ENCODE measurements at regions not wholly inside any gene's neighbourhood (a gene's known extent, or its start where the extent isn't known, plus 50 kb on each side); places are given as distances from the start of the nearest gene placed in this dataset.
A peak's percentile ranks its signal among the peaks of the same experiment; 100 is the strongest.

DNA sequence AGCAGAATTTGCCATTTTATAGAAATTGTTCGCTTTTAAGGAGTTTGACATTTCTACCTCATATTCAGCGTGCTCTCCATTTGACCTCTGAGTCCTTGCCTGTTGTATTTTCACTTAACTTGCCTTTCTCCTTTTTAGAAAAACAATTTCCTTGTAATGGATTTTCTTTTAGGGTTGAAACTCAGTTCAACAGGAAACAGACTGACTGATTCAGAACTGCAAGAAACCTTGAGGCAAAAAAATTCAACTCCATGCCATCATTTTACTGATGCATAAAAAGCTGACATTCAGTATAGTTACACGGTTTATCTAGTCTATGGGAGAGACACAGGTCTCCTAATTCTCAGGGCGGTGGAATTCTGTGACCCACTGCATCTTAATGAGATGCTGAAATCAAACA, 59.8 kb downstream of the MRPS30 start:
- no peak for DNase-seq (ENCODE audit: low read depth in 2 of 3, low spot score in 1 of 3)

DNA sequence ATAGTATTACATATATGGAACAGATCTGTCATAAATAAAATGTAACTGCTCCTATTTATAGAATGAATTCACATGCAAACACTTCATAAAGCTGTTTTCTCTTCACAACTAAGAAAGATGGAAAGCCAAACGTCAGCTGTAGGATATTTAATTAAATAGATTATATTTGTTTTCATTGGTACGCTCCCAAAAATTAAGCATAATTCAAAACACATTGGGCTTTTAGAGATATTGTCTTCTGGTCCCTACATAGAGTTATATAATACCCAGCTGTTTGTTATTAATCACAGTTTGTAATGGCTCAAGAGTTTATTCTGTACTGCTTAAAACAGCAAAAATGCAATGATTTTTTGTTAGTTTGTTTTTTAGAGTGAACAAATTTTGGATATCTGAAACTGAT, 61.2 kb downstream of the MRPS30 start:
- no peak for DNase-seq (ENCODE audit: low read depth in 2 of 3, low spot score in 1 of 3)

DNA sequence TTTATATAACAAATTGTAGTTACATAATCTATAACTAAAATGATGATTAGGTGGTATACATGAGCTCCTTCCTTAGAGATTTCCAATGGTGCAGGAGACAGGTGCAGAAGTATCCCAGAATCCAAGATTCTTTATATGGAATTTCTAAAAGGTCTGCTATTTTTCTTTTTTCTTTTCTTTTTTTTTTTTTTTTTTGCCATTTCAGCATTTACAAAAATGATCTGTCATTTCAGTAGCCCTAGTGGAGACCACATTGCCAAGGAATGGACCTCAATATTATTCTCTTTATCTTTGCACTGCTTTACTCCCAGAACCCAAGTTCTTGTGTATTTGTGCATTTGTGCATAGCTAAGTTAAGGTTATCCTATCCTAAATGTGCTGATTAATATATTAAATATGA, 61.7 kb downstream of the MRPS30 start:
- no peak for DNase-seq (ENCODE audit: low read depth in 2 of 3, low spot score in 1 of 3)

DNA sequence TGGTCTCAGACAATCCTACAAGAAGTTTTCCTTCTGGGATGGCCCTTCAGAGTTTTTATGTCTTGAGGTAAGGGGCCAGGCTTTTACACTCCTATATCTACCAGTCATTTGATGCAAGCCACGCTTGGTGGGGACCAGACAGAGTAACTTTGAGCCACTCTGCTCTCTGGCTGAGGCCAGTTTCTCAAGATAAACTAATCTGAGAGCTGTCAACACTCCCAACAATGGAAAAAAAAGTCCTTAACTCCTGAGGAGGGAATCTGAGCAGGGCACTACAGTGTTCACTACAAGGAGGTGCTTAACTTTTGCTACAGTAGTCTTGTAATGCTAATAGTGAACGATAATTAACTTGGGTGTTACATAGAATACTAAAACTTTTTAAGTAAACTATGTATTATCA, 62.7 kb downstream of the MRPS30 start:
- no peak for DNase-seq (ENCODE audit: low read depth in 2 of 3, low spot score in 1 of 3)

DNA sequence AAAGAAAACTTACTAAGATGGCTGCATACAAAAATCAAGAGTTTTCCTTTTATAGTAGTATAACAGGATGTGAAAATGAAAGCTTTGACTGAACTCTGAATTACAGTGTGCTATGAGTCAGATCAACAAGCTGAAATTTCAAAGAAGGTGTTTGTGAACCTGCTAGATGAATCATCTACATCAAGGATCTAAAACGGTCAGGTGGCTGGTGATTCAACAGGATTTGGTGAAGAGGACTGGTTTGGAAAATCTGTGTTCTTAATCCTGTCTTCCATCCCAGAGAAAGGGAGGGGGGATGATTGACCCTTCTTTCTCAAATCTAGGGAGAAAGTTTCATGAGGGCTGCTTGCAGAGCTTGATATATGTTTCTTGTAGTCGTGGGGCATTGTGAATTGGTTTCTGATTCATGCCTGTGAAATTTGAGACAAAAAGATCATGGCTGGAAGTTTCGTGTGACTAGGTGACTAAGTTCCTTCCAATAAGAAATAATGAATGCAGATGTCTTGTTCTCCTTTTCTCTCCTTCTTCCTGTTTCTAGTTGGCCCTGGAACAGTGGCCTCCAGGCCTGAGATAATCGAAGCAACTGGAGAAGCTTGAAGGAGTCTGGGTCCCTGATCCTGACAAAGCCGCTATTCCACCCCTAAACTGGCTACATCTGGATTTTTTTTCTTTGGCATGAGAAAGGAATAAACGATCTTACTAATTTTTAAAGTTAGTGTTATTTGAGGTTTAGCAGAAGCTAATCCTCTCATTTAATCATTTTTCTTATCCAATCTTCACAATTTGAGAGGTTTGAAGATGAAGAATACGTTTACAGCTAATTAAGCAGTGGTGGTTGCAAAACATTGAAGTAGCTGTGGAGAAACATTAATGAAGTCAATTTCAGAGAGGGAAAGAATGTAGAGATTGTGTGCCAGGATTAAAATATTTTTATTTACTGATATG, 67.2 kb downstream of the MRPS30 start:
- DNase-seq (ENCODE audit: low read depth in 2 of 3, low spot score in 1 of 3), result peak in 1 of 3 donors; percentile 29

DNA sequence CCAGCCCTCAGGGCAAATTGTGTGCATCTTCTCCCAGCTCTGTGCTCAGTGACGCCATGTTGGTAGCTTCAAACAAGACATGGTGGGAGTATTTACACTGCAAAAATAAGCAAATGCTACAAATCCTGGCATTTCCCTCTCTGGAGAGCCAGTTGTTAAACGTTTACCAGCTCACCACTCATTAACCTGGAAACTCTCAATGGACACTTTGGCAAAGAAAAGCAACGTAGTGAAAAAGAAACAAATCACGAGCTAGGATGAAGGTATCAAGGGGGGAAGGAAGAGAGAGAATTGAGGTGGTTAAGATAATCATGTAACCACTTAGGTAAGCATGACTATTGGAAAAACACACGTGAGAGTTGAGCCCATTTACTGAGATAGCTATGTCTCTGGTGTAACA, 72.5 kb downstream of the MRPS30 start:
- DNase-seq (ENCODE audit: low read depth in 2 of 3, low spot score in 1 of 3), result no peak

DNA sequence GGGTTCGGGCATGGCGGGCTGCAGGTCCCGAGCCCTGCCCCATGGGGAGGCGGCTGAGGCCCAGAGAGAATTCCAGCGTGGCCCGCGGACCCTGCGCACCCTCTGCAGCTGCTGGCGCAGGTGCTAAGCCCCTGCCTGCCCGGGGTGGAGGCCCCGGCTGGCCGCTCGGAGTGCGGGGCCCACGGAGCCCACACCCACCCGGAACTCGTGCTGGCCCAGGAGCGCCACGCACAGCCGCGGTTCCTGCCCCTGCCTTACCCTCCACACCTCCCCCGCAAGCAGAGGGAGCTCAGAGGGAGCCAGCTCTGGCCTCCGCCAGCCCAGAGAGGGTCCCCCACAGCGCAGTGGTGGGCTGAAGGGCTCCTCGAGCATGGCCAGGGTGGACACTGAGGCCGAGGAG, 75.3 kb downstream of the MRPS30 start:
- DNase-seq (ENCODE audit: low read depth in 2 of 3, low spot score in 1 of 3), result no peak

DNA sequence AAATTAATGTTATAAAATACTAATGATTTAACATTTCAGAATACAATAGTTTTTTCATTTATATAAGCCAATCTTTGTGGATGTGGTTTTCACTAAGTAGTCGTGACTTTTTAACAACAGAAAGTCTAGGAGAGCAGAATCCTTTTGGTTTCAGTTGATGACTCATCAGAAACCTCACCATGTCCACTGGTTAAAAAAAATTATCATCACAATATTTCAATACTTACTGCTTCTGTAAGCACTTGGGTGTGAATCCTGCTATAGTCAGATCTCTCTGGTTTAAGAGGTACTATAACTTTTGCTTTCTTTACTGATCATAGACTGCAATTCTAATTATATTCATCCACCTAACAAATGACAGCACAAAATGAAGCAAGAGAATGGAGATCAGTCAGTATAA, 77.2 kb downstream of the MRPS30 start:
- no peak for DNase-seq (ENCODE audit: low read depth in 2 of 3, low spot score in 1 of 3)

DNA sequence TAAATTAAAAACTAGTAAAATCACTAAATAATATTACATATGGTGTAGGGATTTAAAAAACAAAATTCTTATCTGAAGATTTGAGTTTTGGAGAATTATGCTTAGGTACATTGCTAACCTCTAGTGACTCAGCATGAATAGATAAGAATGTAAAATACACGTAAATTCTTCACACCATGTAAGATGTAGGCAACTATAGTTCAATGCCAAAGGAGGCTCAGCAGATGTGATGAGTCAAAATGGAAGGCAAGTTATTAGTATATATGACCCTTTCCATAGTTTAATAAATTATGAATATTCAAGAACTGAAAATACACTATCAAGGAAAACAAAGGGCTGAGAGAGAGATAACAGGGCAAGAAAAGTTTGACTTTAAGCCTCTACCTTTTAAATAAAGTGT, 79.0 kb downstream of the MRPS30 start:
- DNase-seq (ENCODE audit: low read depth in 2 of 3, low spot score in 1 of 3), result no peak

DNA sequence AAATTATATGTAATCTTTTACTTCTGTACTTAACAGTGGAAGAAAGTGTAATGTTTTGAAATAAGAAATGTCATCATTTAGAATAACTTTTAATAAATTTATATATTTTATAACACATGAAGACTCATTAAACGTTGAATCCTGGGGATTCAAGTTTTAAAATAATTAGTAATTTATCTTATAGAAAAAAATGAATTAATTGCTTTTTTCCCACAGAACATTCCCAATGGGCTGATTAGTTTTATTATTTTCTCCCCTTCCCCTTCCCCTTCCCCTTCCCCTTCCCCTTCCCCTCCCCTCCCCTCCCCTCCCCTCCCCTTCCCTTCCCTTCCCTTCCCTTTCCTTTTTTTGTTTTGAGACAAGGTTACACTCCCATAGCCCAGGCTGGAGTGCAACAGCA, 79.7 kb downstream of the MRPS30 start:
- DNase-seq (ENCODE audit: low read depth in 2 of 3, low spot score in 1 of 3), result no peak

DNA sequence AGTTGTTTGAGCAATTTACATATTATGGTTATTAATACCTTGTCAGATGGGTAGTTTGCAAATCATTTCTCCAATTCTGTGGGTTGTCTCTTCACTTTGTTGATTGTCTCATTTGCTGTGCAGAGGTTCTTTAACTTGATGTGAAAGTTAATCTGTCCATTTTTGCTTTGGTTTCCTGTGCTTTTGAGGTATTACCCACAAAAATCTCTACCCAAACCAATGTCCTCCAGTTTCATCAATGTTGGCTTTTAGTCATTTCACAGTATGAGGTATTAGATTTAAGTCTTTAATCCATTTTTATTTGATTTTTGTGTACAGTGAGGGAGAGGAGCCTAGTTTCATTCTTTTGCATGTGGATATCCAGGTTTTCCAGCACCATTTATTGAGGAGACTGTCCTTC, 82.4 kb downstream of the MRPS30 start:
- no peak for DNase-seq (ENCODE audit: low read depth in 2 of 3, low spot score in 1 of 3)

DNA sequence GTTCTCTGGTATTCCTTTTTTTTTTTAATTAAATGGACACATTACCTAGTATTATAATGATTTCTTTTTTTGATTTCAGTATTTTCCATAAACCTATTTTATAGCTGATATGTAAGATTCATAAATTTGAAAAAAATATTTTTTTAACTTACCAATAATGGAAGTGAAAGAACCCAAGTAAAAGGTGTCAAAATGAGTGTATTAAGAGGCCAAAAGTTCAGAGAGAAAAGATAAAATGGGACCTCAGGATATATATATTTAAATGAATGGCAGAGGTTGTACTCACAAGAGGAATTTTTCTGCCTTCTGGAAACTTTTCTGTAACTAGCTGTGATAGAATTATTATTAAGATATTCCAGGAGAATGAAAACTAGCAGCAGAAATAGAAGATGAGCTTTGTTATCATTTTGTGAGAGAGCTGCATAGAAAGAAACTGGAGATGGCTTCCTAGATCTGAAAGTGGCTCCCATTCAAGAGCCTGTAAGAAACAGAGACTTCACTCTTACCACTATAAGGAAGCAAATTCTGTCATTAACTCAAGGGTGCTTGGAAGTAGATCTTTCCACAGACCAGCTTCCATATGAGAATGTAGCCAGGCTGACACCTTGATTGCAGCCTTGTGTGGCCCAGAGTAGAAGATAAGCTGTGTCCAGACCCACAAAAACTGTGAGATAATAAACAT, 91.7 kb downstream of the MRPS30 start:
- no peak for DNase-seq (ENCODE audit: low read depth in 2 of 3, low spot score in 1 of 3)

DNA sequence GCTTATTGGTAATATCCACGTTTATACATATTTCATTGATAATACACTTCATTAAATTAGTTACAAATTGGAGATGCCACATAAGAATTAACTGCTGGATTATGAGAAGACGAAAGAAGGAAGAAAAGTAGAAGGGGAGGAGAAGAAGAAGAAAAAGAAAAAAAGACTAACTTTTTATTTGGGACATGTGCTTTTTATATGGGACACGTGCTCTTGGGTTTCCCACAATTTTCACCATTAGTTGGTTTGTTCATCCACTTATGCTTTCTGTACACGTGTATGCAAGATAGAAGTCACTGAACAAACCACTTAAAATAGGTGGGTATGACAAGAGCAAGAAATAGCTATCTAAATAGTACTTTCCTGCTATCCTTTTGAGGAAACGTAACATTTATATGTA, 98.6 kb downstream of the MRPS30 start:
- no peak for DNase-seq (ENCODE audit: low read depth in 2 of 3, low spot score in 1 of 3)

DNA sequence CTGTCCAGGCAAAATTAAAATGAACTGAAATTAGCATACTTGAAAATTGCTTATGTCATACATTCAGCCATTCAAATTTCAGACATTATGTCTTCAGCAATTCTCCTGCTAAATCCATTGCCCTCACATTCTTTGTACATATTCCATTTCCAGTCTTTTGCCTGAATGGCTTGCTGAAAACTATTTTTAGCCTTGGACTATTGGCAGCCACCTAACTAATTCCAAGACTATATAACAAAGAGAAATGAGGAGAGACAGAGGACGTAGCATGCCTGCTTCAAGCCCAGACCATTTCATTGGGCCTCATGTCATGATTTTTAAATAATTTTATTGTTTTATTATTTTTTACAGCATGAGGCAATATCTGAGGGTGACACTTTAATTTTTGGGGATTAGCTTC, 100.3 kb downstream of the MRPS30 start:
- no peak for DNase-seq (ENCODE audit: low read depth in 2 of 3, low spot score in 1 of 3)

DNA sequence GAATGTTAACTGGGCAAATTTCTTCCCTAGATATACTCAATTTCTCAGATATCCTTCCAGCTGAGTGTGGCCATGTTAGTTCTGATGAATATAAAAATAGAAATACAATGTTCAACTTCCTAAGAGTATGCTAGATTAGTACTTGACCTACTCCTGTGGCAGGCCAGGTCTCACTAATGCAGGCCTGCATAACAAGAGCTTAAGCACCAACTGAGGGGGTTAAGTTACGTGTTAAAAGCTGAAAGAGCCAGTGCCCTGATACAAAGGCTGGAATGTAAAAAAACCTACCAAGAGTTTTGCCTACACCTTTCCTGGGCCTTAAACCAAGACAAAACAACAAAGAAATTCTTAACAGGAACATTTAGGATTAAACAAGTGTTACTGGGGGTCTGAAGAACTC, 102.8 kb downstream of the MRPS30 start:
- no peak for DNase-seq (ENCODE audit: low read depth in 2 of 3, low spot score in 1 of 3)

DNA sequence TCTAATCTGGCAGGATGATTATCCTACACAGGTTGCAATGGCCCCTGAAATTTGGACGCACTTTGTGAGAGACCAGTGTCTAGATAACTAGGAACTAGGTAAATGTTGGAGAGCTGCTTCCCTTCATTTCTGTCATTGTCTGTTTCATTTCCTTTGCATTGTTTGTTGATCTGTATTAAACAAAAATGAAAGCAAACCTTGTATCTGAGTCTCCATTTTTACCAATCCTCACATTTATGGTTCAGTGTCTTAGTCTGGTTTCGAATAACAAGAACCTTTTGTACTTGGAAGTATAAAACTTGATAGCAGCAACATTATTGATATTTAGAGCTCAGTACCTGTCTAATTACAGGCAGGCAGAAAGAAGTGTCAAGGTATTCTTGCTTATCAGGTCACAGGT, 105.5 kb downstream of the MRPS30 start:
- no peak for DNase-seq (ENCODE audit: low read depth in 2 of 3, low spot score in 1 of 3)

DNA sequence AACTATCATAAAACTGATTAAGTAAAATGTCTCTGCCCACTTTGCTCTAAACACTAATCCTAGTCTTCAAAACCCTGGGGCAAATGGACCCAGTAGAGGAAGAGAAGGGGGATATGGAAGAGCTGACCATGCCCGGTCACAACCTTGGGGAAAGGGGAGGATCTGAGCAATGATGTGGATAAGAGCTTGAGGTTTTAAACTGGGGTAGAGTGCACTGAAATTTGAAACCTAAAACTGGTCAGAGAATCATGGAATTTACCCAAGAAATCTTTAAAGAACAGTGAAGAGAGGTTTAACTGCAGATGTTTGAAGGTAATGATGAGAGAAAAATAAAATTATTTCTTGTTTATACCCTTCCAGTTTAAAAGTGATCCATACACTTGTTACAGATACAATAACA, 110.8 kb downstream of the MRPS30 start:
- no peak for DNase-seq (ENCODE audit: low read depth in 2 of 3, low spot score in 1 of 3)

DNA sequence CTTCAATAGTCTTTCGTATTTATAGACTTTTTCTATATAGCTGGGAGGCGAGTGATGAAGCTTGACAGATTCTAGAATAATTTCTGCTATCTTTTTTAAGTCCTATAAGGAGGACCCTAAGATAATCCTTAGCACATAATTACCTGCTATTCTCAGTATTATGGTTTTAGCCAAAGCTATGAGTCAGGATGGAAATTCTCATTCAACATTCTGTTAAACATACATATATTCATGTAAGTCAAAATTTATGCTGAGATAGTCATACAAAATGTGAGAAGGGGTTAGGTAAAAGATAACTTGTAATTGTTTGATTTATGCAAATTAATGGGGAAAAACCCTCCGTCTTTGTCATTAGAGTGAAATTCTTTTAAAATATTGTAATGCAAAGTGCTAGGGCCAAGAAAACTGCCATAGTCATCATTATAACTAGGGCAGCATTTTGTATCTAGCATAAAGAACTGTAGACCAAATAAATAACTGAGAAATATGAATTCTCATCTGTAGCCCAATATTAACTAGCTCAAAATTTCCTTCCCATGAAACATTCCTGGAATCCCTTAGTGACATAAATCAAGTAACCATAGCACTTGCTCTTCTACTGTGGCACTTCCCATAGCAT, 118.5 kb downstream of the MRPS30 start:
- no peak for DNase-seq (ENCODE audit: low read depth in 2 of 3, low spot score in 1 of 3)

DNA sequence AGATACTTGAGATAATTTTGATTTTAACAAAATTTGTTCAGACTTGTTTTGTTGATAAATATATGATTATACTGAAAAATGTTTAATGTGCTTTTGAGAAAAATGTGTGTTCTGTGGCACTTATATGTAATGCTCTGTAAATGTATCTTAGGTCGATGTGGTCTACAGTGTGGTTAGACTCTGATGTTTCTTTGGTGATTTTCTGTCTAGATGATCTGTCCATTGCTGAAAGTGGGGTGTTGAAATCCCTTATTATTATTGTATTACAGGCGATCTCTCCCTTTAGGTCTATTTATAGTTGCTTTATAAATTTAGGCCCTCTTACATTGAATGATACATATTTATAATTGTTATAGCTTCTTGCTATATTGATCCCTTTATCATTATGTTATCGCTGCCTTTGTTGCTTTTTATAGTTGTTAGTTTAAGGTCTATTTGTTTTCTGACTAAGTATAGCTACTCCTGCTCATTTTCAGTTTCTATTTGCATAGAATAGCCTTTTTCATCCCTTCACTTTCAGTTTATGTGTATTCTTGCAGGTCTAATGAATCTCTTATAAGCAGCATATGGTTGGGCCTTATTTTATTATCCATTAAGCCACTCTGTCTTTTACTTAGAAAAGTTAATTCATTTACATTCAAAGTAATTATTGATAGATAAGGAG, 124.3 kb downstream of the MRPS30 start:
- DNase-seq (ENCODE audit: low read depth in 2 of 3, low spot score in 1 of 3), result no peak

DNA sequence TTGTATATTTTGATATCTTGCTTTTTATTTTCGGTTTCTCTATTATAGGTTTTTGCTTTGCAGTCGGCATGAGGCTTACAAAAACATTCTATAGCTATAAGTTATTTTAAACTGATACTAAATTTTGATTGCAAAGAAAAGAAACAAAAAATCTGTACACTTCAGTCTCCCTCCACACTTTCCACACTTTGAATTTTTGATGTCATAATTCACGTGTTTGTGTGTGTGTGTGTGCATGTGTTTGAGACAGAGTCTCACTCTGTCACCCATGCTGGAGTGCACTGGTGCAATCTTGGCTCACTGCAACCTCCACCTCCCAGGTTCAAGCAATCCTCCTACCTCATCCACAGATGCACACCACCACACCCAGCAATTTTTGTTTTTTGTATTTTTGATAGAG, 124.9 kb downstream of the MRPS30 start:
- DNase-seq (ENCODE audit: low read depth in 2 of 3, low spot score in 1 of 3), result no peak

DNA sequence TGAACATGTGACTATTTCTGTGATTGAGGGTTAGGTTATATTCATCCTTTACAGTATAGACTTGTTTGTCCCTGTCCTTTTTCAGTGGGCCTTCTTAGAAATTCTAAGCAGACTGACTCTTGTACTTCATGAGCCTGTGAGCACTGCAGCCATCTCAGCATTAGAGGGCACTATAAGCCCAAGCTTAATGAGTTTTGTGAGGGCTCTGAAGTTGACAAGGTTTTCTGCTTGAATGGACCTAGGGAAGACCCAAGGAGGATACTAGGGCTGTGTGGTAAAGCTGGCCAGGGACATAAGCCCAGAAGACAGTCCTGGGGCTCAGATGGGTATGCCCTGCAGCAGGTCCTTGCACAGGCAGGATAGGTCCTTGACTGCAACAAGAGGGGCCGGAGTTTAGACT, 126.5 kb downstream of the MRPS30 start:
- DNase-seq (ENCODE audit: low read depth in 2 of 3, low spot score in 1 of 3), result no peak

DNA sequence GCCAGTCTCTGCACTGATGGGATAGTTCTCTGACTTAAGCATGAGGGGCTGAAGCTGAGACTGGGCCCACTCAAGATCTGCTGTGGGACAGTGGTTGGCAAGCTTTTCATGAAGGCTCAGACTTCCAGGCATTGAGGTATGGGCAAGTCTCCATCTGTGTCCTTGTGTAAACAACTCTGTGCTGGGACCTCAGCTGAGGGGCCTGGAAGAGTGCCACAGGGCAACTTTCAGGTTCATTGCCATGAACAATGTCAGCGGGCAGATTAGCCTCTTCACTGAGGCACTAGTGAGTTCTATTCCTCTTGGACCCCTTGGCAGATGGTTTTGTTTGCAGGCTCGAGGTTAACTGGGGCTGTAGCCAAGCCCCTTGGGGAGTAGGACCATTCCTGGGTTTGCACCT, 127.1 kb downstream of the MRPS30 start:
- no peak for DNase-seq (ENCODE audit: low read depth in 2 of 3, low spot score in 1 of 3)

All from stimulated activated CD4-positive, alpha-beta T cell treated with anti-CD3 and anti-CD28 coated beads, Interleukin-12 subunit alpha, Interleukin-12 subunit beta, amount 100 ng/mL, for 48 hours (primary cell).